Mesothelial cell of epicardium (in vitro differentiated cells): ENCODE measurements at regions not wholly inside any gene's neighbourhood (a gene's known extent, or its start where the extent isn't known, plus 50 kb on each side); places are given as distances from the start of the nearest gene placed in this dataset.

Experiments
- DNase-seq, 2 experiments: peaks; one replicate each; pipeline ENCODE4 v3.0.0; 2021; ENCODE audit warnings: low spot score in 2 of 2; ENCODE audit not compliant: unreplicated experiment in 2 of 2
- H3K27ac Mint-ChIP-seq: 2 replicates; pipeline ENCODE4 v1.8.0; 2021; ENCODE audit warnings: mixed read lengths
- H3K27me3 Mint-ChIP-seq: 2 replicates; pipeline ENCODE4 v1.8.0; 2021; ENCODE audit warnings: low read depth, mixed read lengths
- H3K36me3 Mint-ChIP-seq: 2 replicates; pipeline ENCODE4 v1.8.0; 2021; ENCODE audit warnings: mixed read lengths
- H3K4me1 Mint-ChIP-seq: 2 replicates; pipeline ENCODE4 v1.8.0; 2021; ENCODE audit warnings: mixed read lengths
- H3K4me3 Mint-ChIP-seq: 2 replicates; pipeline ENCODE4 v1.8.0; 2021; ENCODE audit warnings: mild to moderate bottlenecking, moderate library complexity, mixed read lengths
- H3K9me3 Mint-ChIP-seq: 2 replicates; pipeline ENCODE4 v1.8.0; 2021; ENCODE audit warnings: mixed read lengths
- TF ChIP-seq, protein P1 (sequence below): fragments of 200-600 bp; sonication (generic); IDR thresholded peaks from one replicate; pipeline ENCODE4 v1.5.0; 2021; ENCODE audit warnings: antibody characterized with exemption; ENCODE audit not compliant: unreplicated experiment

DNA sequence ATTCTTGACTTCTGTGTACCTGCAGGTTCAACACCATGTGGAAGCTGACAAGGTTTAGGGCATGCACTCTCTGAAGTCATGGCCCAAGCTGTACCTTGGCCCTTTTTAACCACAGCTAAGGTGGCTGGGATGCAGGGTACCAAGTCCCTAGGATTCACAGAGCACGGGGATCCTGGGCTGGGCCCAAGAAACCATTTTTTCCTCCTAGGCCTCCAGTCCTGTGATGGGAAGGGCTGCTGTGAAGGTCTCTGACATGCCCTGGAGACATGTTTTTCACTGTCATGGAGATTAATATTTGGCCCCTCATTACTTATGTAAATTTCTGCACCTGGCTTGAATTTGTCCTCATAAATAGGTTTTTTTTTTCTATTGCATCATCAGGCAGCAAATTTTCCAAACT lies 937.5 kb upstream of the ROBO1 start:
- Mint-ChIP-seq H3K27ac (no peak overlapping the region), H3K9me3 (peaks cover 37% of the 10 kb centered on the region), H3K36me3 (peaks cover 5% of the 10 kb centered on the region), H3K4me1 (no peaks in the 10 kb centered on the region), H3K4me3 (no peak overlapping the region), H3K27me3 (no peaks in the 10 kb centered on the region)
- TF ChIP-seq, protein P1, sequence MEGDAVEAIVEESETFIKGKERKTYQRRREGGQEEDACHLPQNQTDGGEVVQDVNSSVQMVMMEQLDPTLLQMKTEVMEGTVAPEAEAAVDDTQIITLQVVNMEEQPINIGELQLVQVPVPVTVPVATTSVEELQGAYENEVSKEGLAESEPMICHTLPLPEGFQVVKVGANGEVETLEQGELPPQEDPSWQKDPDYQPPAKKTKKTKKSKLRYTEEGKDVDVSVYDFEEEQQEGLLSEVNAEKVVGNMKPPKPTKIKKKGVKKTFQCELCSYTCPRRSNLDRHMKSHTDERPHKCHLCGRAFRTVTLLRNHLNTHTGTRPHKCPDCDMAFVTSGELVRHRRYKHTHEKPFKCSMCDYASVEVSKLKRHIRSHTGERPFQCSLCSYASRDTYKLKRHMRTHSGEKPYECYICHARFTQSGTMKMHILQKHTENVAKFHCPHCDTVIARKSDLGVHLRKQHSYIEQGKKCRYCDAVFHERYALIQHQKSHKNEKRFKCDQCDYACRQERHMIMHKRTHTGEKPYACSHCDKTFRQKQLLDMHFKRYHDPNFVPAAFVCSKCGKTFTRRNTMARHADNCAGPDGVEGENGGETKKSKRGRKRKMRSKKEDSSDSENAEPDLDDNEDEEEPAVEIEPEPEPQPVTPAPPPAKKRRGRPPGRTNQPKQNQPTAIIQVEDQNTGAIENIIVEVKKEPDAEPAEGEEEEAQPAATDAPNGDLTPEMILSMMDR, result no peak
- DNase-seq, result no peak

DNA sequence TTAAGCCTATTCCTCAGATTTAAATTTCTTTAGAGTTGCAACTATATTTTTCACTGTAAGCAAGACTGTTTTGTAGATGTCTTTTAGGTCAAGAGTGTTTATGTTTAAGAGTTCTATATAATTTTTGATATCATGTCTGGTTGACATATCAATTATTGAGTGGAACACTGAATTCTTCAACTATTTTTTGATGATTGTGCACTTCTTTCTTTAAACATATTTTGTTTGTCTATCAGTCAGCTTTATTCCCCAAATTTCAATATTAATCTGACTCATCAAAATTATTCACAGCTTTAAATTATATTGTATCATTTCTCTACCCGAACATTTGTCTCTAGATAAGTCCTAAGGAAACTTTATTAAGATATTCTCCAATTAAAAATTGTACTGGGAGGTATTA lies 933.6 kb upstream of the ROBO1 start:
- Mint-ChIP-seq H3K36me3 (peaks cover 5% of the 10 kb centered on the region), H3K9me3 (peaks cover 33% of the 10 kb centered on the region), H3K27ac (no peak overlapping the region), H3K27me3 (no peaks in the 10 kb centered on the region), H3K4me3 (no peak overlapping the region), H3K4me1 (peaks cover 5% of the 10 kb centered on the region)
- TF ChIP-seq, protein P1, result no peak
- DNase-seq, result no peak

DNA sequence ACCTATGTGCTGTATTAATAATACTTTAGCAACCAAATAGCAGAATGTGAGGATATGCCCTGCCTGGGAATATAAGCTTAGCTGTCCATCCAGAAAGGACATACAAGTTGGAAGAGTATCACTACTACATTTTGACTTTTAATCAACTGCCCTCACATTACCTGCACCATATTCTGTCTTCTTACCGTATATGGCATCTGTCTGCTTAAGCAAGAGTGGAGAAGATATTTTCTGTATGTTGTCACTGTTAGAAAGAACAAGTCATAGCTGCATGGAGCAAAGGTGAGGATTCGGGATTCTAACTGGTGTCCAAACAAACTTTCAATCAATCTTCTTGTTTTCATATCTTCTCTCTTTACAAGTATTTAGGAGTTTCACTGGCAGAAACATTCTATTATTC lies 929.5 kb upstream of the ROBO1 start:
- H3K9me3 Mint-ChIP-seq, result no peaks in the 10 kb centered on the region
- no peak overlapping the region for H3K27ac Mint-ChIP-seq

DNA sequence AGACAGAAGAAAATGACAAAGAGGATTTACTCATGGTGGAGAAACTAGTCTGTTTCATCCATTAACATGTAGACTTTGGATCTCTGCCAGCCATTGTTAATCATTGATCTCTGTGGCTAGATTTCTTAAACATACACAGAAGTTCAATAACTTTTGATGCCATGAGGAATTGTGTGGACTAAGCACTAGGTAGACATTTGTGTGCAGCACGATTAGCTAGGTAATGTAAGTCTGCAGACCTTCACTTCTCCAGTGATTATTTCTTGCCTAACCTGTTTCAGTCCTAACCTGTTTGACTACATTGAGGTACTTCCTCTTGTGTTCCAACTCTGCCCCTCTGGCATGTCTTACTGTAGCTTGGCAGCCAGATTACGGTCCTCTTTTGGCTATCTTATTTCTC lies 928.5 kb upstream of the ROBO1 start:
- no peaks in the 10 kb centered on the region for H3K27me3 Mint-ChIP-seq
- H3K9me3 Mint-ChIP-seq, result no peaks in the 10 kb centered on the region
- TF ChIP-seq, protein P1, result no peak
- peak overlapping the region; percentile 58 for H3K27ac Mint-ChIP-seq
- H3K36me3 Mint-ChIP-seq, result no peaks in the 10 kb centered on the region
- peaks cover 11% of the 10 kb centered on the region for H3K4me1 Mint-ChIP-seq
- H3K4me3 Mint-ChIP-seq, result no peak overlapping the region
- DNase-seq, result no peak

More for the DNA sequence above, 929.5 kb upstream of the ROBO1 start:
- no peaks in the 10 kb centered on the region for H3K36me3 Mint-ChIP-seq
- no peak for DNase-seq
- peaks cover 11% of the 10 kb centered on the region for H3K4me1 Mint-ChIP-seq
- H3K27me3 Mint-ChIP-seq, result no peaks in the 10 kb centered on the region
- TF ChIP-seq, protein P1, result no peak
- H3K4me3 Mint-ChIP-seq, result no peak overlapping the region

DNA sequence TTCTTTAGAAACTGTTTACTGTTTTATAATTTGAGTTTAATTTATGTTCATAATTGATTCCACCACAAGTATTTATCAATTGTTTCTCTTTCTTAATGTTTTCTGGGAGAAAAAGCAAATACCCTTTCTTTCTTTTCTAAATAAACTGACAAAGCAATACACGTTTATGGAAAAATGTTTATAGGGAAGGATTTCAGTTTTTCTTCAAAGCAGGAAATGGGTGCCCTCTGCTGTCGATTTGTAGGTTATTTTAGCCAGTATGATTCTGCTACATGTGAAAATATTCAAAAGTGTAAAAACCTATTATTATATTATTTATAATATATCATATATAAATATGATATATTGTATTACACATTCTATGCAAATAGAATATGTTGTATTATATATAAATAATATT lies 921.0 kb upstream of the ROBO1 start:
- Mint-ChIP-seq H3K36me3 (no peaks in the 10 kb centered on the region), H3K27me3 (no peaks in the 10 kb centered on the region), H3K4me1 (no peaks in the 10 kb centered on the region), H3K9me3 (no peaks in the 10 kb centered on the region), H3K27ac (no peak overlapping the region), H3K4me3 (no peak overlapping the region)
- no peak for DNase-seq
- TF ChIP-seq, protein P1, result peak; percentile 28

DNA sequence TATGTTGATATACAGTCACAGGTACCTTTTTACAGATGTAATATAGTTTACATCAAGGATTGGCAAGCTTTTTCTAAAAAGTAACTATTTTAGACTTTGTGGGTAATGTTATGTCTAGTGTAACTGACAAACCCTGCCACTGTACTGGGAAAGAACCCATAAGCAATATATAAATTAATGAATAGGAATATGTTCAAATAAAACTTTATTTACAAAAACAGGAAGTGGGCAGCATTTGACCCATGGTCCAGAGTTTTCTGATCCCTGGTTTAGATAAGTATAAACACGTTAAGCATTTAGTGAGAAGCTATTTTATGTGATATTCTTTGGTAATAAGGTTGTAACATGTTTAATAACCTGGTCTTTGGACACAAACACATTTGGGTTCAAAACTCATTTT lies 915.2 kb upstream of the ROBO1 start:
- H3K9me3 Mint-ChIP-seq, result peaks cover 10% of the 10 kb centered on the region
- no peak overlapping the region for H3K4me3 Mint-ChIP-seq
- TF ChIP-seq, protein P1, result no peak
- H3K27me3 Mint-ChIP-seq, result no peaks in the 10 kb centered on the region
- H3K4me1 Mint-ChIP-seq, result no peaks in the 10 kb centered on the region
- no peaks in the 10 kb centered on the region for H3K36me3 Mint-ChIP-seq
- H3K27ac Mint-ChIP-seq, result no peak overlapping the region
- no peak for DNase-seq
